Thyroid gland (tissue), 4 donors: ENCODE measurements at regions not wholly inside any gene's neighbourhood (a gene's known extent, or its start where the extent isn't known, plus 50 kb on each side); places are given as distances from the start of the nearest gene placed in this dataset.

Experiments
- CTCF ChIP-seq, 6 experiments: fragments of 200-600 bp in 3 of 6; fragments of 450-650 bp in 3 of 6; sonication (generic) in 3 of 6; IDR thresholded peaks; one replicate each; pipeline ENCODE4 v1.5.1; 2016 to 2019; ENCODE audit warnings: antibody characterized with exemption in 6 of 6, mild to moderate bottlenecking in 2 of 6, inconsistent platforms in 1 of 6, moderate library complexity in 1 of 6
- POLR2A ChIP-seq, 2 donors: fragments of 450-650 bp; IDR thresholded peaks; one replicate each; pipeline ENCODE4 v1.6.1; 2017; ENCODE audit warnings: antibody characterized with exemption in 2 of 2, mild to moderate bottlenecking in 2 of 2, moderate library complexity in 1 of 2

GRCh38 chr14:101631199-101631598 lies 69.9 kb downstream of the DIO3 start:
- no peak for TF ChIP-seq CTCF (IDR thresholded peaks at IDR 0.05)
- no peak for TF ChIP-seq POLR2A (IDR thresholded peaks at IDR 0.05)
